Subcutaneous abdominal adipose tissue (tissue), 5 donors: ENCODE measurements at regions not wholly inside any gene's neighbourhood (a gene's known extent, or its start where the extent isn't known, plus 50 kb on each side); places are given as distances from the start of the nearest gene placed in this dataset.

ENCODE experiments used
- H3K27ac ChIP-seq: one replicate; pipeline ENCODE4 v1.7.0; 2013; ENCODE audit warnings: low read depth, mild to moderate bottlenecking, inconsistent platforms, low read length, moderate library complexity
- H3K27me3 ChIP-seq, 5 donors: one replicate each; pipeline ENCODE4 v1.7.0; 2013; ENCODE audit warnings: low read length in 5 of 5, inconsistent platforms in 1 of 5; ENCODE audit not compliant: control insufficient read depth in 5 of 5, insufficient read depth in 4 of 5
- H3K36me3 ChIP-seq, 5 donors: one replicate each; pipeline ENCODE4 v1.7.0; 2013; ENCODE audit warnings: low read length in 5 of 5; ENCODE audit not compliant: control insufficient read depth in 5 of 5, insufficient read depth in 5 of 5
- H3K4me1 ChIP-seq, 5 donors: one replicate each; pipeline ENCODE4 v1.7.0; 2013; ENCODE audit warnings: low read length in 5 of 5, mild to moderate bottlenecking in 3 of 5, moderate library complexity in 1 of 5; ENCODE audit not compliant: control insufficient read depth in 5 of 5, insufficient read depth in 5 of 5
- H3K4me3 ChIP-seq, 5 donors: one replicate each; pipeline ENCODE4 v1.7.0; 2013; ENCODE audit warnings: low read length in 5 of 5, low read depth in 1 of 5
- H3K9ac ChIP-seq, 5 donors: one replicate each; pipeline ENCODE4 v1.7.0; 2013; ENCODE audit warnings: low read length in 5 of 5, mild to moderate bottlenecking in 4 of 5, moderate library complexity in 3 of 5
- H3K9me3 ChIP-seq, 5 donors: one replicate each; pipeline ENCODE4 v1.7.0; 2013; ENCODE audit warnings: low read length in 5 of 5; ENCODE audit not compliant: control insufficient read depth in 5 of 5
- donor health status: healthy.
- donor health status: healthy.
- donor health status: healthy.
- donor health status: healthy.
- donor health status: healthy.

DNA sequence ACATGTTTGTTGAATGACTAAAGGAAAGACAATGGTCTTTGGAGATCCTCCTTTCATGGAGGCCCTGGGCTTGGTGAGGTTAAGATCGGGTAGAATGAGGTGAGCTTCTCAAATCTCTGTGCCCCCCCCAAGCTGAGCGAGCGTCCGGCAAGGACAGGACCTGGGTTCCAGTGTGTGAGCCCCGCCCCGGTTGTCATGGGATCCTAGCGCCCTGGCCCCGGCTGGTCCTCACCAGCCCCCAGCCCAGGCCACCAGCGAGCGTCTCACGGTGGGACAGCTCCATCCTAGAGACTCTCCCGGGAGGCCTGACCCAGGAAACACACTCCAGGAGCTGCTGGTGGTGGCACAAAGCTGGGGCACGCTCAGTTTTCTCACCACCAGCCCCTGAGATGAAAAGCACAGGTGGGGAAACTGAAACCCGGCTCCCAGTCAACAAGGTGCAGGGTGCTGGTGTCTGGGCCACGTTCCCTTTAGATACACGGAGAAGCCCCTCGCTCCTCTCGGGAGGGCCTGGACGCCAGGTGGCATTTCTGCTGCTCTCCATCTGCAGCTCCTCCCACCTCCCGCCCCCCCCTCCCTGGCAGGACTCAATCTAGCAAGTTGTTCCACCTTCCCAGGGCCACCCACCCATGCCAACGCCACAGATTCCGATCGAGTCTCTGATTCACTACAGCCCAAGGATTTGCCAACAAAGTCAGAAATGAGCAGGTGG, 131.3 kb upstream of the PPP1R26 start:
- Histone ChIP-seq H3K4me1 (peaks cover 0 to 13% (median 3%) of the 10 kb centered on the region in 5 donors), H3K9ac (no peak overlapping the region), H3K4me3 (no peak overlapping the region), H3K27me3 (peaks cover 26 to 73% (median 63%) of the 10 kb centered on the region in 5 donors), H3K27ac (no peak overlapping the region), H3K9me3 (peaks cover 0 to 3% (median 0%) of the 10 kb centered on the region in 5 donors), H3K36me3 (no peaks in the 10 kb centered on the region)

DNA sequence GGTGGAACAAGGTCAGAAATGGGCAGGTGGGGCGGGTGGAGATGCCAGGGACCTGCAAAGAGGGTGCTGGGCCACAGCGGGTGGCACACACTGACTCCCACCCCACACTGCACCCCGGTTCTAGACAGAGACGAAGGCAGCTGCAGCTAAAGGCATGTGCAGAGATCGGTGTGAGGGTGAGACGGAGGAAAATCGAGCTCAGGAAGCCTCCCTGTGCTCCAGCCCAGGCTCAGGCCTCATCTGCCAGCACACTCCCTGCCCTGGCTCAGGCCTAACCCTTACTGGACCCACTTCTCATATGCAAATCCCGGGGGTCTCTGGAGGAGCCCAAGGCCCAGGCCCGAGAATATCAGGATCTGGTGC, 130.8 kb upstream of the PPP1R26 start:
- no peak overlapping the region for H3K9ac ChIP-seq
- no peaks in the 10 kb centered on the region for H3K36me3 ChIP-seq
- no peak overlapping the region for H3K27ac ChIP-seq
- peaks cover 0 to 3% (median 0%) of the 10 kb centered on the region in 5 donors for H3K9me3 ChIP-seq
- H3K4me1 ChIP-seq: peaks cover 0 to 15% (median 2%) of the 10 kb centered on the region in 5 donors
- H3K4me3 ChIP-seq: no peak overlapping the region
- H3K27me3 ChIP-seq: peaks cover 26 to 71% (median 60%) of the 10 kb centered on the region in 5 donors

DNA sequence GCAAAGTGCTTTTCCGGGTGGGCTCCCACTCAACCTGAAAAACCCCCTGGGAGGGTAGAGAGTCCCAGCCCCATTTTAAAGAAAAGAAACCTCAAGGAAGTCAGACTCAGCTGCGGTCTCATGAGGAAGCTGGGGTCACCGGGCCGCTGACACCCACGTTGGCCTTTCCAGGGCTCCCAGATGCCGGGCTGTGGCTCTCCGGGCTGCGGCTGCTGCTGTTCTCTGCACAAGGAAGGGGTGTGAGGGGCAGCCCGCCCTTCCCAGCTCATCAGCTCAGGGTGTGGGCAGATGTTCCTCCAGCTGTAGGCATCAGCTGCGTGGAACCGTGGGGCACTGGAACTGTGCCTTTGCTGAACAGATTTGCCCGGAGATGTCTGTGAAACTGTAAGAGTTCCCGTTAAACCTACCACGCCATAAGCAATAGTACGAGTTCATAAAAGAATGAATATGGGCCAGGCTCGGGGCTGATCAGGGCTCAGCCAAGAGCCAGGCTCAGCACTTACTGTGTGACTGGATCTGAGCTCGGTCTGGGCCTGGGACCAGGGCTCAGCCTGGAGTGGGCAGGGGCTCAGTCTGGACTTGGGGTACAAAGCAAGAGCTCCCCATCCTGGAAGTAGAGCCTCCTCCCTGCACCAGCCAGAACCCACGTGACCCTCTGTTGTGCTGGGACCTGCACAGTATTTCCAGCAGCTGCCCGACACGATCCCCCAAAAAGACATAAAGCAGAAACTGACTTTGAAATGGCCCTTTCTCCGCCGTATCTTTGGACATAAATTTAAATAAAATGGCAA, 130.2 kb upstream of the PPP1R26 start:
- peaks cover 25 to 66% (median 62%) of the 10 kb centered on the region in 5 donors for H3K27me3 ChIP-seq
- no peak overlapping the region for H3K9ac ChIP-seq

DNA sequence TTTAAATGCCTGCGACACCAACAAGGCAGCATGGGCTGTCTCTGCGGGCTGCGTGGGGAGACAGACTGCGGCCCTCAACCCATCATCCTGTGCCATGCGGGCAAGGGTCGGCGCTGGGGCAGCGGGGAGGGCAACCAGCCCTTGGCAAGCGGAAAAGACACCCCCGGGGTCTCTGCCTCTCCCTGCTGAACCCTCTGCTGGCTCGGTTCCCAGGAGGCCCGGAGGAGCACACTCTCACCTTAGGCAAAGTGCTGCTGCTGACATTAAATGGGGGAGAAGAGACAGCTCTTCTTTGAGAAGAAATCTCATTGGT, 129.6 kb upstream of the PPP1R26 start:
- Histone ChIP-seq H3K36me3 (no peaks in the 10 kb centered on the region), H3K27me3 (peaks cover 22 to 62% (median 57%) of the 10 kb centered on the region in 5 donors), H3K9ac (no peak overlapping the region), H3K27ac (no peak overlapping the region), H3K4me1 (peaks cover 0 to 14% (median 0%) of the 10 kb centered on the region in 5 donors), H3K9me3 (peaks cover 0 to 3% (median 0%) of the 10 kb centered on the region in 5 donors), H3K4me3 (no peak overlapping the region)

More for the DNA sequence above, 130.2 kb upstream of the PPP1R26 start:
- Histone ChIP-seq H3K9me3 (peaks cover 0 to 3% (median 0%) of the 10 kb centered on the region in 5 donors), H3K4me3 (no peak overlapping the region), H3K36me3 (no peaks in the 10 kb centered on the region), H3K27ac (no peak overlapping the region), H3K4me1 (peaks cover 0 to 14% (median 0%) of the 10 kb centered on the region in 5 donors)

DNA sequence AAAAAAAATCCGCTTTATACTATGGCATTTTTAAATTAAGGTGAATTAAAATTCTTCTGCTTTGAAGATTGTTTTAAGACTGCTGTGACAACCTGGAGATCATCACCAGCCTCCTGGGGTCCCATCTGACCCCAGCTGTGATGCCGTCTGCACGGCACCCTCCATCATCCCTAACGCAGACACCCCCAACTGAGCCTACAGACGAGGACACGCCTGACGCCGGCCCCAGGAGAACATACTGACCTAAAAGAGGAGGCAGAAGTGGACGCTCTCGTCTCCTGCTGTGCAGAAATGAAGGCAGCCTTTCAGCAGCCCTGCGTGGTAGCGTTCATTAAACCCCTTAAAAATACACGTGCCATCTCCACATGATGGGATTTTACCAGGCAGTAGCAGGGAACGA, 125.6 kb upstream of the PPP1R26 start:
- Histone ChIP-seq H3K36me3 (no peaks in the 10 kb centered on the region), H3K4me3 (no peak overlapping the region), H3K27ac (no peak overlapping the region), H3K27me3 (peaks cover 26 to 42% (median 29%) of the 10 kb centered on the region in 5 donors), H3K4me1 (peaks cover 0 to 14% (median 0%) of the 10 kb centered on the region in 5 donors), H3K9me3 (peaks cover 0 to 3% (median 0%) of the 10 kb centered on the region in 5 donors), H3K9ac (no peak overlapping the region)

DNA sequence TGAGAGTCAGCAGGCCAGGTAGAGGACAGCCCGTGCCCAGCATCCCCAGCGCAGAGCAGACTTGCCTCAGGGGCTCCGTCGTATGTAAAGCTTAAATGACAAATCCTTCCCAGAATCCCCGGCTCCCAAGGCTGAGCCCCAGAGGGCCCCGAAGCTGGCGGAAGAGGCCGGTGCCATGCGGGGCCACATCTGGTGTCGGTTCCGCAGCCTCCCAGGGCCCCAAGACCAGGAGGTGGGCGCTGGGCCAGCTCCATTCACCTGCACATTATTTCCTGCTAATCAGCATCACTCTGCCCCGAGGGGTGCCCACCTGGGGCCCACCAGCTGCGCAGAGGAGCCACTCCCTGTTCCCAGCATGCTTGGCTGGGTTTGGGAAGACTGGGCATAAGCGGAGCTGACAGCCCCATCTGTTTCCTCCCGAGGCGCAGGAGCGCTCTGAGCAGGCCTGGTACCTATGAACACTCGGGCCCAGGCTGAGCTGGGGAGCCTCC, 124.0 kb upstream of the PPP1R26 start:
- Histone ChIP-seq H3K9me3 (peaks cover 0 to 3% (median 0%) of the 10 kb centered on the region in 5 donors), H3K27ac (no peak overlapping the region), H3K27me3 (peaks cover 19 to 35% (median 27%) of the 10 kb centered on the region in 5 donors), H3K9ac (no peak overlapping the region), H3K4me3 (no peak overlapping the region), H3K4me1 (peaks cover 0 to 14% (median 0%) of the 10 kb centered on the region in 5 donors), H3K36me3 (no peaks in the 10 kb centered on the region)

DNA sequence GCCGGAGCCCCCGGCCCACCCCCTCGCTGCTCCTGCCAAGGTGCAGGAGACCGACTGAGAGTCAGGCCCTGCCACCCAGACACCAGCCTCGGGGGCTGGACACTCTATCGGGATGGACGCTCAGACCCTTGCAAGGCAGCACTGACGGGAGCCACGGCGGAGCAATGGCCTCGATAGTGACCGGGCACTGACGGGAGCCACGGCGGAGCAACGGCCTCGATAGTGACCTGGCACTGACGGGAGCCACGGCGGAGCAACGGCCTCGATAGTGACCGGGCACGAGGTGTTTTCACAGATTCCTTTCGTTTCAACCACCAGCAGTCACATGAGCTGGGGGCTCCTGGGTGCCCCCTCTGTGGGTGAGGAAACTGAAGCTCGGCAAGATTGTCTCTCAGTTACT, 123.6 kb upstream of the PPP1R26 start:
- Histone ChIP-seq H3K4me3 (no peak overlapping the region), H3K4me1 (peaks cover 0 to 14% (median 0%) of the 10 kb centered on the region in 5 donors), H3K27me3 (peaks cover 19 to 35% (median 26%) of the 10 kb centered on the region in 5 donors), H3K9me3 (peaks cover 0 to 3% (median 0%) of the 10 kb centered on the region in 5 donors), H3K9ac (no peak overlapping the region), H3K36me3 (no peaks in the 10 kb centered on the region), H3K27ac (no peak overlapping the region)

DNA sequence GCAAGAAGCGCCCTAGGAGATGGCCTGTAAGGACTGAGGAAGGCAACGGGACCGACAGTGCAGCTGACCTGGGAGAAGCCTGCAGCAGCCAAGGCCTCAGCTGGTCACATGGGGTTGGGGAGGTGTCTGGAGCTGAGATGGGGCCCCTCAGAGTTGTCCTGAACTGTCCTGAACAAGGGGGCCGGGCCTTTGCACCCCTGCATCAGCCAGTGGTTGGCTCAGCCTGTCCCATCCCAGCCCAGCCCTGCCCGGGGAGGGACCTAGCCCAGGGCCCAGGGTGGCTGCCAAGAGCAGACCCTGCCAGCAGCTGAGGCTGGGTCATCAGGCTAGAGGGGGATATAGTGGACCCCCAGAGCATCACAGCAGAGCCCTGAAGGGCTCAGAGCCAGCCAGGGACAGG, 122.8 kb upstream of the PPP1R26 start:
- no peak overlapping the region for H3K27ac ChIP-seq
- H3K4me1 ChIP-seq: peaks cover 0 to 14% (median 0%) of the 10 kb centered on the region in 5 donors
- peaks cover 15 to 29% (median 23%) of the 10 kb centered on the region in 5 donors for H3K27me3 ChIP-seq
- H3K36me3 ChIP-seq: no peaks in the 10 kb centered on the region
- H3K9ac ChIP-seq: no peak overlapping the region
- H3K4me3 ChIP-seq: no peak overlapping the region
- peaks cover 0 to 2% (median 0%) of the 10 kb centered on the region in 5 donors for H3K9me3 ChIP-seq

DNA sequence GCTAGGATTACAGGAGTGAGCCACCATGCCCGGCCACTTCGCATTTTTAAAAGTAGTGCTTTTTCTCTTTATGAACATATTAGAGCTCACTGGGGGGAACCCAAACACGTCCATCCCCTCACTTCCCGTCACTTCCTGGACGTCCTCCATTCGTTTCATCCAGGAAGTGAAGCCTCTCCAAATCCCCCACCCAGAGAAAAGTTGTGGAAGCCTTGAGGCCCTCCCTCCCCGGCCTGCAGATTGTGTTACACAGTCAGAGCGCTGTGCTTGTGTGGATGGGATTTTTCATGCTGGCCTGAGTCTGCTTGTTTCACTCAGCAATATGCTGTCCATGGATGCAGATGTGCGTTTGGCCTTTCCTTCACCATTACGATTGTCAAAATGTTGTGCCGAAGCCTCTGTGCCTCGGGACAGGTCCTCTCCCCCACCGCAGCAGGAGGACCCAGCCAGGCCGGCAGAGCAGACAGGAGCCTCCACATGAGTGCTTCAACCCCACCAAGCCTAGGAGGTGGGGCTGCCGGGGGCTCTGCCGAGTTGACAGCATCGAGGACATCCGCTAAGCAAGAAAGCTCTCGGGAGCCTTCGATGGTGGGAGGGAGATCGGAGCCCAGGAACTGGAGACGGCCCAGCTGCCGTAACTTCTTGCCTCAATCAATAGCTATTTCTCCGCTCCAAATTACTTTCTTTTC, 121.6 kb upstream of the PPP1R26 start:
- Histone ChIP-seq H3K9ac (no peak overlapping the region), H3K36me3 (no peaks in the 10 kb centered on the region), H3K9me3 (peaks cover 0 to 3% (median 0%) of the 10 kb centered on the region in 5 donors), H3K4me1 (peaks cover 0 to 6% (median 0%) of the 10 kb centered on the region in 5 donors), H3K27ac (no peak overlapping the region), H3K4me3 (no peak overlapping the region), H3K27me3 (peaks cover 15 to 29% (median 23%) of the 10 kb centered on the region in 5 donors)
